Stimulated activated naive CD4-positive, alpha-beta T cell treated with Interleukin-2 at 50 U/mL for 16 hours (primary cell): ENCODE measurements at regions not wholly inside any gene's neighbourhood (a gene's known extent, or its start where the extent isn't known, plus 50 kb on each side); places are given as distances from the start of the nearest gene placed in this dataset.

ENCODE experiments used
- DNase-seq: peaks from one replicate; lab custom pipeline; 2025; lab: John Stamatoyannopoulos, UW

GRCh38 chr6:149216459-149216858, 101.1 kb upstream of the TAB2 start:
- DNase-seq, result no peak

DNA sequence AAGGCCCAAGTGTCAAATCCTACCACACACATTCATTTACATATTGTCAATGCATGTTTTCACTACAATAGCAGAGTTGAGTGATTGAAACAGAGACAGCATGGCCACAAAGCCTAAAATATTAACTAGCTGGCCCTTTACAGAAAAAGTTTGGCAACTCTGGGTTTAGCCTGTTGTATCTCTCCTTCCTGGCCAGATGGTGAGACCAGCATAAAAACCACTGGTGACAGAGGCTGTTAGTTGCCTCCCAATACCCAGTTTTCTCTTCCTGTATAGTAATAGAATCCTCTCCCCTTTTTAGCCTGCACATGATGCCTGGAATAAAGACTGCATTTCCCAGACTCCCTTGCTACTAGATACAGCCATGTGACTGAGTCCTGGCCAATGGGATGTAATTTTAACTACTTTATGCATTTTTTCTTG, 100.0 kb upstream of the TAB2 start:
- no peak for DNase-seq

DNA sequence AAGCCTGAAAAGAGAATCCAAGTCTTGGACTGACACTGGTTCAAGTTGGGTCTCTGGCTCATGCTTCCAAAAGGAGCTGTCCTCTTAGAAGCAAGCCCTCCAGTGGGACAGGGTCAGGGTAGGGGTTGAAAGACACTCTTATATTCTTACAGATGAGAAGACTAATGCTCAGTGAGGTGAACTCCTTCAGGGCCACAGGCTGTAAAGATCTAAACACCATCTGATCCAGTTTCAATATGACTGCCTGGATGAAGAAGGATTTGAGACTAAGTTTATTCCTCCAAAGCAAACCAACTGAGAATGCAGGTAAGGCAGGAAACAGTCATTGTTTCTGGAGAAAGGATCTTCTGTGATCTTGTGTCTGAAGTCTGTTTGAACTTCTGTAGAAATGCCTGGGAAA, 99.0 kb upstream of the TAB2 start:
- DNase-seq, result no peak

GRCh38 chr6:149218915-149219314, 98.6 kb upstream of the TAB2 start:
- DNase-seq, result no peak

DNA sequence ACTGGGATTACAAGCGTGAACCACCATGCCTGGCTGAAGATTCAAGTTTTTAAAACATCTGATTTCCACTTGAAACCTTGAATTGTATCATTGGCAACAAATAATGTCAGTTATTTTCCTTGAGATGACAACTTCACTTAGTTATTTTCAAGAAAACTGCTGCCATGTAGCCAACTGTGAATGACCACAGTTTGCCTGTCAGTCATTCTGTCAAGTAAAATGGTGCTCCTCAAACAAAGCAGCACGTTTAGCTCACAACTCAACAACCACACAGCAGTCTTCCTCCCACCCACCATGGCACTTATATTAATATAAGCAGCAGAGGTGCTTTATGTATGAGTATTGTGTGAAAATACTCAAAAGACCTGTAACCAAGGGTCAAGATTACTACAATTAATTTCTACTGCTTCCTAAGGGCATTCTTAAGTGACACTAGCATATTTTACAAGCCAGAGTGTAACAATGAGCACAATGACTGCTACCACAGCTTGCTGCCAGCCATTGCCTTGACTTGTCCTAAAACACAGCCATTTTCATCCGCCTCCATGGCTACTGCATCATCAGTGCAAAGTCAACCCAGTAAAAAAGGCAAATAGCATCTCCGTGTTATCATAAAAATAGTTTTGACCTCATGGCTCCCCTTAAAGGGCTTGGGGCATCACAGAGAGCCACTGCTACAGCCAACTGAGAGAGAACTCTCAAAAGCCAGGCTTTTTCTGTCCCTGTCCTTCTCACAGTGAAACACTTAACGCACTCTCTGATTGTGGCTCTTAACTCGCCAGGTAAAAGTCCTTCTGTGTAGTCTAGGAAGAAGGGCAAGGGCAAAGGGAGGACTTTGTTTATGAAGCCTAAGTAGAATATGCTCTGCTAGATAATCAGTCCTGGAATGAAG, 96.4 kb upstream of the TAB2 start:
- no peak for DNase-seq

GRCh38 chr6:149221774-149222070, 95.8 kb upstream of the TAB2 start:
- no peak for DNase-seq

DNA sequence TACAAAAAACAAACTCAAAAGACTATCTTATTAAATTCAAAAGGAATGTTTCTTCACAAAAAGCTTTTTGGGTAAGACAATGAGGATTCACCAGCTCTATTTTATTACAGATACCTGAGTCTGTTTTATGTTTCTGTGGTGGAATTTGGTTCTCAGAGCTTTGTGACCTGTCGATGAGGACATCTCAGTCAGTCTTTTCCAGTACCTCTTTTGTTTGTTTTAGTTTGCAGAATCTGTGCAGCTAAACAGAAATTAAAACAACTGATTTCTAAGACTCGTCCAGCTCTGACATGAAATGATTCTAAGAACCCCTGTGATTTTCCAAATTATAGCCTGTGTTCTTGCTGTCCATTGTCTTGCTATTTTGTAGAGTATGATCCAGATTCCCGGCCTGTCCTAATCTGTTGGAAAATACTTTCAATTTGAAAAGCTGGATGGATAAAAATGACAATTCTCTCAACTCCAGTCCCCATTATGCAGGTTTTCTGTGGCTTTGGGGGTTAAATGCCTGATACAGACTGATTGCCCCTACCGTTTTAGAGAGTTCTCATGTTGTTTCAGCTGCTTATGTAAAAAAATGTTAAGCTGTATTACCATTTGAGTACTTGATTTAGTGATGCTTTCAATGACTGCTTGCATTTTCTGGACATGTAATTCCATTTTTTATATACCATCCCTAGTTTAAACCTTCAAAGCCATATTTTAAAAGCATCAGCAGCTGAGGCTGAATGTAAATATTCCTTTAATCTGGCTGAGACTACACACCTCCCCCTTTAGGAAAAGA, 94.2 kb upstream of the TAB2 start:
- DNase-seq, result no peak

DNA sequence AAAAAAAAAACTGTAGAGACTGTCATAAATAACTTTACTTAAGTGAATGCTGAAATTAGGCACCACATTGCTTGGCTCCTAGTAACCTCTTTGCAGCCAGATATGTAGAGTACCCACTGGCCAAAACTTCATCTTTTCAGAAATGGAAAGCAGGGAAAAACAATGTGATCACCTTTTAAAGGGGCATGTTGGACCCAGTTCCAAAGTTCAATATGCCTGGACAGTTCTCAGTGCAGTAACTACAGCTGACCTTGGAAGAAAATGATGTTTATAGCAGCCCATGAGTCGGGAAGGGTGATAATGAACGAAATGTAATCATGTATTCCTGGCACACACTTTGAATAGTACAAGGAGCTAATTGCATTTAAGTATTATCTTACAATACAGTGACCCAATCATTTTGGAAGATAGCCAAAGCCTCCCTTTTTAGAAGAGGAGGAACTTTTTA, 93.6 kb upstream of the TAB2 start:
- DNase-seq, result no peak

GRCh38 chr6:149224399-149224798, 93.1 kb upstream of the TAB2 start:
- no peak for DNase-seq

- no peak for DNase-seq
These were observed 92.1 kb upstream of the TAB2 start for GRCh38 chr6:149225370-149225769.

DNA sequence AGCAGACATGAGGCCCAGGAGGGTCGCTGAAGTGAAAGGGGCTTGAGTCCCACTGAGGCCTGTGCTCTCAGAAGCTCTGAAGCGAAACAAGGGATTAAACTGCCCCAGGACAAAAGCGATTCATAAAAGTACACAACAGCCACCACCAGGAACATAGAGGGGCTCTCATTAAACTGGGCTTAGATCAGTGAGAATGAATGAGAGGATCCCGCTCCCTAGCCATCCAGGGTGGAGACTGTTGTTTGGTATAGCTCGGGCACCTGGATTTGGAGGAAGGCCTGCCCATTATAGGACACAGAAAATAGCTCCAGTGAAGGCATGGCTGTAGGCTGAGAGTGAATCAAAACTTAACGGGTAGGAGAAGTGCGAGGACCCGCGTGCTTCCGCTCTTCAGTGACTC, 91.6 kb upstream of the TAB2 start:
- no peak for DNase-seq

DNA sequence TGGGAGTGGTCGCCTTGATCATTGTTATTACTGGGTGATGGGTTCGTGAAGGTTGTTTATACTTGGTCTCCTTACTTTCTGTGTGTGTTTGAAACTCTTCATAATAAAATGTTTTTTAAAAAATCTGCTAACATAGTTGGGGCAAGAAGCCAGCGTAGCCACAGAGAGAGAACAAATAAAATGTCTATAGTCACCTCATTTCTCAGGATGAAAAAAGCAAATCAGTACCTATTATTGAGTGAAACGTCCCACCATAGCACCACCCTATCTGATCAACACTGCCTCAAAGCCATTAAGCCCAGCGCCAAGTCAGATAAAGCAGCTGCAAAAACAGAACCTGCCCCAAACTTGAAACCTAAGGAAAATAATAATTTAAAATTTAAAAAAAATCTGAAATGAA, 89.7 kb upstream of the TAB2 start:
- DNase-seq, result no peak

DNA sequence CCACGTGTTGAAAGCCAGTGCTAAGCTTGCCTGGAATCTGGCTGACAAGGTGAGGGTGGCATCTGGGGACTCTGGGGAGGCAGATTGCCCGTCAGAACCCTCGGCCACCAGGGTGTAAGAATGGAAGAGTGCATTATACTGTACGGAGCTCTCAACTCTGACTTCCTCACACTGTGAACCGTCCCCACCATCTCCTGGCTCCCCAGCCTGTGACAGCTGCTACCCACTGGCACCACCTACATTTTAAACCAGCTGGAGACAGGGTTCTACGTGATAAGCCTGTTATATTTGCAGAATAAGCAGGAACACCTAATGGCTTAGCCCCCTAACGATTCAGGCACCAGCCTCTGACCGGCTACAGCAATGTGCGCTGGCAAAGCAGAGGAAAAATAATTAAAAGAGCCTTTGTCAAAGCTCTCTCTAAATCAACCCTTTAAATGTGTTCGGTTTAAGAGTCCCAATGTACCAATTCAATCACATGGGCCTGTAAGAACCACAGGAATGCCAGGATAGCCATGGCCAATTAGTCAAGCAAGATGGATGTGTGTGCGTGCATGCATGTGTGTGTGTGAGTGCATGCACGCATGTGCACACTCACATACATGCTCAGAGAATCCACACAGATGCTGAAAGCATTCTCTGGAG, 89.1 kb upstream of the TAB2 start:
- no peak for DNase-seq

GRCh38 chr6:149229096-149229495, 88.4 kb upstream of the TAB2 start:
- DNase-seq, result no peak

DNA sequence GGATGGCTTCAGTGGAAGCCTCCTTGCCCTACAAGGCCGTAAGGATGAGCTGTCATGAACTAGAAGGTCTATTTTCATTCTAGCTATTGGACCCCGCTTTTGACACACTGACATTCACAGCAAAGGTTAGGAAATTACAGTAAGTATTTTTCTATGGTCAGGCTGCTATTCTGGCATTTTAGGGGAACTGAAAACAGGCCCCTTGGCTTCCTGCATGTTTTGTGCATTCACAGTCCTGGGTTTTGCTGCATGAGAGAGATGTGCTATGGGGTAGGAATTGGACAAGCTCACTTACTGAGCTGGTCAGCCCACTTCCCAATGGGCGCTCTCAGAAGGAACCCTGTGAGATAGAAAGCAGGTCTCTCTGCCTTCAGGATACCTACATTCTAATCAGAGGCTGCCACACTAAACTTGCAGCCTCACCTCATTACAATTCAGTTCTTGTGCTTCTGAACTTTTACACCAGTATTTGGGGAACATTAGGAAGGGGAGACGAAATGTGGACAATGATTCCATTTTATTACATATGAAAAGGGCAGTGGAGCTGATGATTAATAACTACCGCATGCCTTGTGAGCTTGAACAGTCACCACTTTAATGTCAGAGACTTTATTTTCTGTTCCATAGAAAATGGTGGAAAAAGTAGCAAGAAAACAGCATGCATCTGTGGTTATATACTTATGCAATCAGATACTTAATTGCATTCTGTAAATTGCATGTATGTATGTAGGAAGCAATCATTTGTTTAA, 86.6 kb upstream of the TAB2 start:
- no peak for DNase-seq

- DNase-seq, result no peak
These were observed 85.7 kb upstream of the TAB2 start for GRCh38 chr6:149231778-149232177.

DNA sequence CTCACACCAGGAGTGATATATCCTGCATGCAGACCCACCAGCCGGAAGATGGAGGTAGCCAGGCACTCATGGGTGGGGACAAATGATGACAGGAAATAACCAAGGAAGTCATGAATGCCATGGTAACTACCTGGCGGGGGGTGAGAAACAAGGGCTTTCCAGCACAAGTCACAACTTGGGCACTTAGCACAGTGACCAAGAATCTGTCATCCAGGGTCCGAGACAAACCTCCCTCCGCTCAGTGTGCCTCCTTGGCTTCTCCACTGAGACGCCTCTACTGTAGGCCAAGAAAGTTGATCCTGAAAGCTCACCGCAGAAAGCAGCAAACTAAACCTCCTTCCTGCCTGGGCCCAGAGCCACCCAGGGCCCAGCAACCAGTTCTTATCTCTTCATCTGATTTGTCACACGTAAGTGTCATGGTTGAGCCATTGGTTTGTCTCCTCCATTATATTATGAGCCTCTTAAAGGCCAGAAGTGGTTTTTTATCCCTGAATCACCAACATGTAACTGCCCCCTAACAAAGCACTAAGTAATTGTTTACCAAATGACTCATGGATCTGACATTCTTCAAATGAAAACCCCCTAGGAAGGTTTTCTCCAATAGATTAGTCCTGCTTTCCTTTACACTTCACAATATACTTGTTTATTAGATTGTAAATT, 84.3 kb upstream of the TAB2 start:
- DNase-seq, result peak; percentile 33

DNA sequence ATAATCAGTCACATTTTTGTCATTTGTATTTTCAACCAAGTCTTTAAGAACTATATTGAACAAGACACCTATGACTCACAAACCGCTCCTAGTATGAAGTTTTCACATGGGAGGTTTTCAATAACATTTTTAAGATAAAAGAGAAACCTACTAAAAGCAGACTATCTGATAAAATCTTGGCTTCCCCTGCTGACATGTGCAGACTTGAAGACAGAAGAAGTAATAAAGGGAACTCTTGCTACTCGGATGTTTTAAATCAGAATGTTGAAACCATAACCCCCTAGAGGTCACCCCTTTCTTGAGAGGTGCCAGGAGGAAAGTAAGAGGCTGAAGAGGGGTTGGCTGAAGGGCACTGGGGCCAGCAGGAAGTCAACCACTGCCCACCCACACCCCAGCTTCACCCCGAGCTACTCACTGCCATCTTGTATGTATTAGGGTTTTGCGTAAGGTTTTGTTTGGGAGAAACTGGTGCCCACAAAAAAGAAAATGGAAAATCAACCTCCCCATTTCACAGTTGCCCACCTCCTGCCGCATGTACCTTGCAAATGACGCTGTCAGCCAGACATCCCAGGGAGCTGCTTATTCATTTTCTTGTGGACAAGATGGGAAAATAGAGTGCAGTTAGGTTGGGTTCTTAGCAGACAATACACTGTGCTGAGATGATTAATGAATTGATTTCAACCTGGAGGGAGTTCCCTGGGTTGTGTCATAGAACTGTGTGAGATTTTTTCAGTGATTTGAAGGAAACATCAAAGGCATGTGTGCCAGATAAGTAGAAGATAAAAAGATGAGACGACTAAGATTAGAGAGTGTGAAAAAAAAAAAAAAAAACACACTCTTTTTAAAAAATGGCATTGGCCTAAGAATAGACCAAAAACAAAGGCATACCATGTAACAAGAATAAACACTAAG, 83.2 kb upstream of the TAB2 start:
- peak; percentile 28 for DNase-seq

GRCh38 chr6:149235130-149235561, 82.4 kb upstream of the TAB2 start:
- DNase-seq, result no peak

- DNase-seq, result no peak
These were observed 80.9 kb upstream of the TAB2 start for GRCh38 chr6:149236589-149236988.

DNA sequence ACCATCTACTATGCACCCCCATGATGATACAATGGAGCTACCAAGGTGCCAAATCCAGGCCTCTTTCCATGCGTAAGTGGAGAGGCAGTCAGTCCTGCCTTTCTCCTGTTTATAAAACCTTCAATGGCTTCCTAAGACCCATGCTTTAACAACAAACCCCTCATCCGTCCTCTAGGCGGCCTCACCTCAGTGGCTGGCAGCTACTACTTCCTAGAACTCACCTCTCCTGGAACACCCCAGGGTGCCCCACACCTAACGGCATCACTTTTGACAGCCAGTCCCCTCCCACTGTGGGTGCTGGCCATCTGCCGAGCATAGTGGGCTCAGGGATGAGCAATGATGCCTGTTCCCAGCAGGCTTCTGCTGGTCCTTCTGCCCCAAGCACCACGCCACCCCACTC, 80.0 kb upstream of the TAB2 start:
- no peak for DNase-seq
